GM21381 (cell line): ENCODE measurements at regions not wholly inside any gene's neighbourhood (a gene's known extent, or its start where the extent isn't known, plus 50 kb on each side); places are given as distances from the start of the nearest gene placed in this dataset.
"Not testable (repeated sequence)": the region's sequence is repeated elsewhere in the genome, so short reads cannot be mapped to it uniquely, and the experiment has no call there.

Experiments used
- ATAC-seq: cut with Tn5 transposase; IDR thresholded peaks from one replicate; pipeline ENCODE4 v1.9.1; 2021; ENCODE audit warnings: mild to moderate bottlenecking, moderate library complexity; ENCODE audit not compliant: unreplicated experiment

DNA sequence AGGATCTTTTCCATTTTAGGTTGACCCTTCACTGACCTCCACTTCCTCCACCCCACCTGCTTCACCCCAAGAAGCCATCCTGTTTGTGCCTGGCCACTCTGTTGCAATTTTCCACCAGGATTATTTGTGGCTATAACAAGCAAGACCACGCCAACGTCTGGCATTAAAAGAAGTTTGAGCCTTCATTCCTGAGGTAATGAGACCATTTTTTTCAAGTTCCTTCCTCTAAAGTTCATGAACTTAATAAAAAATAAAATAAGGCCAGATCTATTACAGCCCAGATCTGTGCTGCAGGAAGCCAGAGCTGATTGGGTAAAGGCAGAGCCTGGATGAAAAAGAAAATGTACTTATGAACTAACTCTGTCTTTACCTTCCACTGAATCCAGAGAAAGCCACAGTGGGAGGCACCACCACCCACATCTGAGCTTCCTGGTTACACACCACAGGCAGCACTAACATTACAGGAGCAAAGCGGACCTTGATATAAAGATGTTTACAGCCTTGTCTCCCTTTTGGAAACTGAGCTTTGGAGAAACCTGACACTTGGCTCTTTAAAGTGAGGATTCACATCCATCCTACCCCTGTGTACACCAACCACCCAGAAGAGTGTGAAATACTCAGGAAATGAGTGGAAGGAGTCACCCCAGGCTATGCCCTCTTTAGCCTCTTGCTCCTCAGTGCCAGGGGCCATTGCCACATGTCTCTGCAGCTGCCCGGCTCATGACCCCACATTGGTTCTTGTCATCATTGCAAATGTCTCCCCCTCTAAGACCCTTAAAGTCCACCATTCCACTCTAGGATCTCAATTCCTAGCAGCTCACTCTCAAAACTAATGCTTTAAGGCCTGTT is 293.6 kb downstream of the PLPP3 start:
- no peak for ATAC-seq

DNA sequence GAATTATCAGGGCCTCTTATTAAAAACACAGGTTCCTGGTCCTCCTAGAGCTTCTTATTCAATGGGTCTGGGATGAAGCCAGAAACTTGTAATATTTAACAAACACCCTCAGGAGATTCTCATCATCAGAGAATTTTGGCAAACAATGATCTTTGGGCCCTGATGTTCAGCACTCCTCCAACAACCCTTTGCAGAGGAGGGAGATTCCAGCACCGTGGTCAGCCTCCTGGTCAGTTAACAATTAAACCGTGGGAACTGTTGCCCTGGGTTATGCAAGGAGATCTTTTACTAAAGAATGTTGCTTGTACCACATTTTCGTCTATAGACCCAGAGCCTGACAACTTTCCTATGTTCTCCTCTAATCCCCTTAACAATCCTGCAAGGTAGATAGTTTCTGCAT is 294.4 kb downstream of the PLPP3 start:
- ATAC-seq = no peak

DNA sequence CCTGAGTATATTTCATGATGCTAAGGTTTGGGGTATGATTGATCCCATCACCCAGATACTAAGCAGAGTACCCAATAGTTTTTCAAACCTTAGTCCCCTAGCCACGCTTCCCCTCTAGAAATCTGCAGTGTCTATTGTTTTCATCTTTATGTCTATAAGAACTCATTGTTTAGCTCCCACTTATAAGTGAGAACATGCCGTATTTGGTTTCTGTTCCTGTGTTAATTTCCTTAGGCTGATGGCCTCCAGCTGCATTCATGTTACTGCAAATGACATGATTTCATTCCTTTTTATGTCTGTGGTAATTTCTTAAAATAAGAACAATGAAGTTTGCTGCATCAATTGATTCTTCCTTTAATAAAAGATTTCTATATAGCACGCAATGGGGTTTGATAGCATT is 301.3 kb downstream of the PLPP3 start:
- ATAC-seq = no peak

DNA sequence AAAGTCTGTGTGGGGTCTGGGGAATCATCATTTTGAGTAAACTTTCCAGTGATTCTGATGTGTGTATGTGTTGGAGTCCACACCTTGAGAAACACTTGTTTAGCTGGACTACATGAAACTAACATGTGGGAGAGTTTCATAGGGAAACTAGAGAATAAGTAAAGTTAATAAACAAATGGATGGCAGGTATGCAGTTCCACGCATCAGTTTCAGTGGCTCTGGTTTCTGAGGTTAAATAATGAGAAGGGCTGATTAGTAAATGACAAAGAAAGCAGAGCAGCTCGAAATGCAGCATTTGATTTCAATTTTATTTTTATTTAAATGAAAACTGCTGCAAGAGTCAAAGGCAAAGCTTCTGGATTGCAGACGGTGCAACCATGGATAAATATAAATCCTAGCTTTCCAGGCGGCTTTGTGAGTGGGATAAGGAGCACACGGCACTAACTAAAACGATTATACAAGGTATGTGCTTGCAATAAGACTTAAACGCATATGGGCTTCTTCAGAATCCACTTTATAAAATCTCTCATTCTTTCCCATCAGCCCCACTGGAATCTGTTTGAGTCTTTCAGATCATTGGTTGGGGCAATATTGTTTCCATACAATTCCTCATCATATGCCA is 310.7 kb downstream of the PLPP3 start:
- no peak for ATAC-seq

DNA sequence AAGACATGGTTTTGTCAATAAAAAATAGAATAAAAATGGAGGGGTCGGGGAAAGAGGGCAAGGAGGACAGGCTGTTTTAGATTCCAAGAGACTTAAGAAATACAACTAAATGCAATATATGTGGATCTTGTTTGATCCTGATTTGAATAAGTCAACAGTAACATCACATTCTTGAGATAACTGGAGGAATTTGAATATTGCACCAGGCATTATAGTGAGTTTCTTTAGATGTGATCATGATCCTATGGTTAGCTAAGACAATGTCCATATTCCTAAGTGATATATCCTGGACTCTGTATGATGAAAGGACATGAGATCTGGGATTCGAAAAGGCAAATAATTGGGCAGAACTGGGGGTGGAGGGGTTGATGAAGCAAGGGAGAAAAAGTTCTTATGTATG is 311.8 kb downstream of the PLPP3 start:
- no peak for ATAC-seq

DNA sequence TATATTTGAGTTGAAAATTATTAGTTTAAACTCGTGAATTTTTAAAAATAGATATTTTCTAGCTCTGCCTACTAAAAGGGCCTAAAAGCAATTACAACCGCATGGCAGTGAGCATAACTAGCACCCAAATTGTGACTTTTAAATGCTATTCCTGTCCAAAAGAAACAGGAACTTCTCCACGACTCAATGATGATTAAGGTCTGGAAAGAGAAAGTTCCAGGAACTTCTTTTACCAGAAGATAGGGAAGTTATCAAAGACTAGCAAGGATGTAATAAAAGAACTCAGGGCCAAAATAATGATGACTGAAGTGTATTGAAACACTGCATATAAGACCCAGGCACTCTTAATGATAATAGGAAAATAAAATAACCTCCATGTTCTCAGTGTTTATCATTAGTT is 313.0 kb downstream of the PLPP3 start:
- ATAC-seq = no peak

DNA sequence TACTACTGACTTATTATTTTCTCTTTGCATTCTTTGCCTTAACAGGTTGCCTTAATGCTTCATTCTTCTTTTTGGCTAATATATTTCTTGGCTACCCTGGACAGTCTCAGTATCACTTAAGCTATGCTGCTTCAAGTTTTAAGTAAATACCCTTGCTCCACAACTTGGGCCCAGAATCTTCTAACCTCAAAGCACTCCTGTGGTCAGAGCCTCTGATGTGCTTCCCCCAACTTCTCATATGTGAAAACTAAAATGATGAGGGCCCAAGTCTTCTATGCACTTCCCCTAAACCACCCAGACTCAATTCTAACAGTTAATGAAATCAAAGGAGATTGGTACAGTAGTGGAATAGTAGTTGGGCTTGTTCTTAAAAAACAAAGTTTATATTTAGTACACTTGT is 314.1 kb downstream of the PLPP3 start:
- no peak for ATAC-seq

DNA sequence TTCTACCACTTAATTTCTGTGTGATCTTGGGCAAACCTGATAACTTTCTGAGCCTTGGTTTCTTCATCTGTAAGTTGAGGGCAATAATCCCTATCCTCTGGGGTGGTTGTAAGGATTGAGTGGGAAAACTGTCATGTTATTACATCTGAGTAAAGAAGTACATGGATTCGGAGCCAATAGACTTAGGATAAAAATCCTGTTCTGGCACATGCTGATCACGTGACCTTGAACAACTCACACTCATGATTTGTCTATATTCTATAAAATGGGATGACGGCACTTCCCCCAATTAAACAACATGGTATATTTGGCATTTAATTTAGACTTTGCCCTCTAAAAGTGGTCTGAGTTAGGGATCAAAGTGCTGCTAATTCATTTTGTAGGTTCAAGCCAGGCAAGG is 315.5 kb downstream of the PLPP3 start:
- no peak for ATAC-seq

DNA sequence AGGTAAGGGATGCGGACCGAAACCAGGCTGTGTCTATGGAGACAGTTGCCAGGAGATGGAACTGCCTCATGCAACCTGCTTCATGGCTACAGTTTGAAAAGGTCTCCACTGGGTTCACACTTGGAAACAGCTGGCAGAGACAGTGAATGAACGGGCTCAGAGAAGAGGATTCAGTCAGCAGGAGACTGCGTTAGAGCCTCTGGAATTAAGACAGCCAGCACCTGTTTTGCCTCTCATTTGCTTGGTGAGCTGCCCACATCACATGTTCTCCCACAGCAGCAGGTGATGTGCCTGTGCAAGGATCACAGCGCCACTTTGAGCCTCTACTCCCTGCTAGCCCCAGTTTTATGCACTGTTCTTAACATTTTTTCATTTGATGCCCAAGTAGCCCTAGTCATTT is 321.0 kb downstream of the PLPP3 start:
- ATAC-seq = no peak

DNA sequence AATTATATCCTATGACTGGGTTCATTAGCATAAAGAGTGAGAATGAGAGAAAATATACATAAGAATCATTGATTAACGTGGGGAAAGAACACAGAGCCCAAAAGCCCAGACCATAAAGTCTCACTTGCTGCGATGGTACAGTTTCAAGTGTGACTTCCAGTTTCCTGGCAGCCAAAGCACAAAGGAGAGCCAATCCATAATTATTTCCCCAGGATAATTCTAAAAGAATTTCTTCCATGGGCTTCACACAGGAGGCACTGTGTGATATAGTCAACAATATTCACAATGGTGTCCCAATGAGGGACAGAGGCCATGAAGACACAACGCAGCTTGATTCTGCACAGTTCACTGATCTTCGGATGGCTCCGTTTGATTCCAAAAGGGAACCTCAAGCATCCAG is 321.6 kb downstream of the PLPP3 start:
- no peak for ATAC-seq

DNA sequence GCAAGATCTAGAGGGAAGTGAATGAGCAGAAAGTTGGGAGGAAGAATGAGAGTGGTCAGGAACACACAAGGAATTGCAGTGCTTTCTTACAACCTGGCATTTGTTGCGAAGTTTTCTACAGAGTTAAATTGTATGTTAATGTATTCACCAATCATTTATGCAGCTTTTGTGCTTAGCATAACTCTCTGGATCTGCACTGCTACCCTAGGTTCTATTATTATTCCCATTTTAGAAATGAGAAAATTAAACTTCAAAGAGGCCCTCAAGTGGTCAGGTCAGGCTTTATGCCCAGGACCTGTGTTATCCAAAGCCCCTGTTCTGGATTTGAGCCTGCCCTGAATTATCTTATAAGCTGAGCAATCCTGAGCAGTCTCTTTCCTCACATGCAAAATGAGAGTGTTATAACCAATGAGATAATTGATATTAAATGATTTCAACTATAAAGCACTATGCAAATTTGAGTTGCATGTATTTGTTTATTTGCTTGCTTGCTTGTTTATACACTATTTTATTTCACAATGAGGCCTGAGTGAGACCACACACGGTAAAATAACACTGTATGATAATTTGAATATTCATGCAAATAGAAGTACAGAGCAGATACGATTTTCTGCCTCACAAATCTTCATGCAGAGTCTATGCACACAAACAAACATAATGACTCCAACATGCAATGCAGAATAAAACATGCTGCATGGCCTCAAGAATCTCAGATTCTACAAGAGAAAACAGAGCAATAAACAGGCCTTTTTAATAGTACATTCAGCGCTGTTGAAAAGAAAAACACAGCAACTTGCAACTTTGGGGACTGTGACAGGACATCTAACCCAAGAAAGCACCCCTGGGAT is 323.0 kb downstream of the PLPP3 start:
- no peak for ATAC-seq

DNA sequence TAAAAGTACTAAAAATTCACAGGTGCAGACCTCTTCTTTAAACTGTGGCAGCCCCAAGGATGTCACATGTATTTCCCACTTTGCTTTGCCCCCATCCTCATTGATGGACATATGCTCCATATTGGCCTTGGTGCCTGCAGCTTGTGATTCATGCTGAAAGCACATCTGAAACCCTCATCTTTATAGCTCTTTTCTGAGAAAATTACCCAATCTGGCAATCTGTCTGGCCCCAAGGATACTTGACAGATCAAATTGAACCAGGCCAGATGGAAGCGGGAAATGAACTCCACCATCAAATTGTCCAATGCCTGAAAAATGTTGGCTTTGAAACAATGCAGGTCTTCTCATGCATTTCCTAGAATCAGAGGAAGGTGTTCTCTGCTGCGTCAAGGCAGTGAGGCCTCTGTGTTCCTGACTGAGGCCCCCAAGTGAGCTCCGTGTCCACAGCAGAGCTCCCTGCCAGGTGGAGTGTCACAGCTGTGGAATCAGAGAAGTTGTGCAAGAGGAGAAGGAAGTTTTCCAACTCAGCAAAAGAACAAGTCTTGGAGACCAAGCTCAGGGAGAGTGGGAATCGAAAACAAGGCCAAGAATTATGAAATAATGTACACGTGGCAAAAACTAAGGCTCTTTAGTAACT is 323.7 kb downstream of the PLPP3 start:
- no peak for ATAC-seq

DNA sequence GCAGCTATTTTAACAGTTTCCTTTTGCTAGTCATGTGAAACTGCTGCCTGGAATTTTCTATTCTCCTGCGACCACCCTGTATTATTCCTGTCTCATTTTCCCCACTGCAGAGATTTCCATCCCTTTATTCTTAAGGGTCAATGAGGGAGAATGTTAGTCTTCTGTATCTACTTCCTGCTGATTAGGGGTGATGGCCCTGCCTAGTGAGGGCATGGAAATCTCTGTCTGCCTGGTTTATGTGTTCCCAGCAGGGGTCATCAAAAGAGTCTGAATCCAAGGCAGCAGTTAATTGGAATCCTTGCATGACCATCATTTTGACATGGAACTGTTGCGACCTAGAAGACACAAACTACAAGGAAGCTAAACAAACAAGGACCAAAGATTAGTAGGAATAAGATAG is 325.2 kb downstream of the PLPP3 start:
- no peak for ATAC-seq

DNA sequence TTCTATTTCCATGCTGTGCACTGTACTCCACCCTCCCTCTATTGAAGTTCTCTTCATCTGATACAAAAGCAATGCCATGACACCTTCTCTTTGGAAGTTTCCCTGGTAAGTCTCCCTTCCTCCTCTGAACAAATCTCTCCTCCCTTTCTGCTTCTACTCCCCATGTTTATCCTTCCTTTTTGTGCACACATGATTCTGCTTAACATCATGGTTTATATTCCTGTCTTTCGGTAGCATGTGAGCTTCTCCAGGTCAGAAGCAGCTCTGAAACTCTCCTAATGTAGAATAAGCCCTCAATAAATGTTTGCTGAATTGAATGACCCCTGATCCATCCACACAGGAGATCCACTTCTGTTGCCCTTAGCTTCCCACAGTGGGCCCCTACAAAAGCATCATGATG is 328.6 kb downstream of the PLPP3 start:
- no peak for ATAC-seq

DNA sequence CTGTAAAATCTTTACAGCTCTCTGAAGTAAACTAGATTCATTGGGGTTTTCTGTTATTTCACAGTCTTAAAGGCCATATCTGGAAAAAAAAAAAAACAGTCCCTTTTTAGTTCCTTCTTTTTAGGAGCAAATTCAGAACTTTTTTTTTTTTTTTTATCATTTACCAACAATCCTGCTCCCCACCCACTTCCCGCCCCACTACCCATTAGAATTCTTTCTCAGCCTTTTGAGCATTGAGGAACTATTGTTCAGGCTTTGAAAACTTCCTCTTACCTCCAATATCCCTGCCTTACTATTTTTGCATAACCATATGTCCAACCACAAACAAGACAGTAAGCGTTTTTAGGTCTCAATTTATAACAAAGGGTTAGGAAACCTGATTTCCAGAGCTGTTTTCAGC is 330.1 kb downstream of the PLPP3 start:
- ATAC-seq = no peak

DNA sequence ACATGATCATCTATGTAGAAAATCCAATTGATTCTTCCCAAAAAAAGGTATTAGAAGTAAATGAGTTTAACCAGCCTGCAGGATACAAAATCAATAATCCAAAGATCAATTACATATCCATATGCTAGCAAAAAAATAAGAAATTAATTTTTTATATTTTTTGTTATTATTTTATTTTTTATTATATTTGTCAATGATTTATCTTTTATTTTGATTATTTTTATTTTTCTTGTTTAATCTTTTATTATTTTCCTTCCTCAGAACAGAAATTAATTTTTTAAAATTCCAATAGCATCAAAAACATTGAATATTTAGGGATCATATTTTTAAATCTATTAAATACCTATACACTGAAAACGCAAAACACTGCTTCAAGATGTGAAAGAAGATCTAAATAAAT is 331.2 kb downstream of the PLPP3 start:
- no peak for ATAC-seq

DNA sequence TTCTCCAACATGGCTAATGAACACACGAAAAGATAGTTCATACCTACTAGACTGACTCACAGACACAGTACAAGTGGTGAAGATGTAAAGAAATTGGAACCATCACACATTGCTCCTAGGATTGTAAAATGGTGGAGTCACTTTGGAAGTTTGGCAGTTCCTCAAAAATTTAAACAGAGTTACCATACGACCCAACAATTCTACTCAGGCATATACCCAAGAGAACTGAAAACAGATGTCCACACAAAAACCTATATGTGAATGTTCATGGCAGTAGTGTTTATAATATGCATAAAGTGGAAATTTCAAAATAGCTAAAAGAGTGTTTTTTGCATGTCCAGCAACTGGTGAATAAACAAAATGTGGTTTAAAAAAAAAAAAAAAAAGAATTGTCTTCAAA is 332.6 kb downstream of the PLPP3 start:
- not testable (repeated sequence) for ATAC-seq

DNA sequence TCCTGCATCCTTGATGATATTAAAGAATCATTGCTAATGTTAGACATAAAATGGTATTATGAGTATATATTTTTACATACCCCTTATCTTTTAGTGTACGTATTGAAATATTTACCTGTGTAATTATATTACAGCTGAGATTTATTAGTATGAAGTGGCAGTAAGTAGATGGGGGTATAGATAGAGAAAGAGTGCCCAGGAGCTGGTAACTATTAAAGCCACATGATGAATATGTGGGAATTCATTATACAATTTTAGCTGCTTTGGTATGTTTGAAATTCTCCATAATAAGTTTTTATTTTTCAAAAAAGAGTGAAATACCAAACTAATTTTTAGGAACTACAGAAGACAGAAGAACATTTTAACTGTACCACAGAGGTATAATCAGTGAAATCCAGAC is 339.0 kb downstream of the PLPP3 start:
- ATAC-seq = no peak

DNA sequence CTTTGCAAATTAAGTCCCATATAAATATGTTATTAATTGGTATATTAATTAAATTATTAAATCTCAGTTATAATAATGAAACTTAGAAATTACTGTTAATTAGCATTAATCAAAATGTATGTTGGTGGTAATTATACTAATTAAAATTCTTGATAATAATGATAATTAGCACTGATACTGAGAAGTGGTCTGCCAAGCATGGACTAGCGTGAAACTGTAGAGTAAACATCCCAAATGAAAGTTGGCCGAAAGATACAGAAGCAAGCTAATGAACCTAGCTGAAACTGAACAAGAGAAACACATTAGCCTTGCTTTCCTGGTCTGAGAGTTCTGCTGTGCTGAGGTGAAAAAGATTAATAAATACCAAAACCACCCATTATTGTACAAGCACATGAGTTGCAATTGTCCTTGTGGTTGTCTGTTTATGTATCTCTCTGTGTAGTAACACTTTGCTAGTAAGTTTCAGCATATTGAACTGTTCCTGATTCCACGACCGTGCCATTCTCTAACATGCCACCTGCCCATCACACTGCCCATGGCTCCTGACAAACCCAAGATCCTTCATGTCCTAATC is 341.8 kb downstream of the PLPP3 start:
- ATAC-seq = no peak

DNA sequence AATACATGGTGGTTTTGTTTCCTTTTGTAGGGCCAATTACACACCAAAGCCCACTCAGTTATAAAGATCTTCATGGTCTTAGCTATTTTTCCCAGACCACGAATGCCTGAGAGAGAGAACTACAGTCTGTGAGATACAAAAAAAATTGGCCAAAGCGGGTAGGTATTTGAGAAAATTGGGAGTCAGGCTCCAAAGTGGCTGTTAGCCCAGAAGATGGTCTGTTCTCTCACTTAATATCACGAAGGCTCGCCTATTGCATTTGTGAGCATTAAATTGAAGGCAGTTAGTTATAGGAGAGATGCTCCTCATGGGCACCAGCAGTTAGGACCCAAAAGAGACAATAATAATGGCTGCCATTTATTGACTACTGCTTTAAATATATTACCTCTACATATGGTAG is 342.7 kb downstream of the PLPP3 start:
- ATAC-seq = no peak

DNA sequence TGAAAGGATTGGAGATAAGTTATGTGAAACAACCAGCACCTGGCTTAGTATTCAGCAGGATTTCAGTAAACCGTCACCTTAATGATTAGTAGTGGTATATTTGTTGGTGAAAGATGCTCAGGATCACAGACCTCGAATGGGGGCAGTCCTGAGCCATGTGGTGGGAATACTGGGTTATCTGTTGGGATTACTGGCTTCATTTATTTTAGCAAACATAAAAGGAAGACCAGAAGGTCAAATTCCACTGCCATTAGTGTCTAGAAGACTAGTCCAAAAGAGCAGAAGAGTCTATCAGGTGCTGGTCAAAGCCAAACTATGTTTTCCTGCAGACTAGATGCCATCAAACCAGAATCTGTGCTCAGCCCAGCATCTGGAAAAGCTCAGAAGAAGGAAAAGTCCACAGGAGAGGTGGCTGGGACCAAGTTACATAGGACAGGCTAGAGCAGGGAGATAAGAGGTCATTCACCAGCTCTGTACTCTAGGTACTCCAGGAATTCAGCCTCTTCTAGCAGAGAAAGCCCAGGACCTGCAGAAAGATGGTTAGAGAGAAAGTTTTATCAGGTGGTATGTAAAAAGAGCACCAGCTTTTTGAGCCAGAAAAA is 343.4 kb downstream of the PLPP3 start:
- ATAC-seq = no peak
